Renal cortex interstitium (tissue), 11 donors: ENCODE measurements at regions not wholly inside any gene's neighbourhood (a gene's known extent, or its start where the extent isn't known, plus 50 kb on each side); places are given as distances from the start of the nearest gene placed in this dataset.
"Not testable (repeated sequence)": the region's sequence is repeated elsewhere in the genome, so short reads cannot be mapped to it uniquely, and the experiment has no call there.

Source experiments
- DNase-seq, 11 donors: peaks; one replicate each; pipeline ENCODE4 v3.0.0-alpha.2; 2013; ENCODE audit warnings: low read depth in 9 of 11, low spot score in 4 of 11; ENCODE audit errors: extremely low read depth in 1 of 11

- DNase-seq, result no peak
Measured at GRCh38 chr14:82878951-82879350, 1345.3 kb upstream of the SEL1L start.

DNA sequence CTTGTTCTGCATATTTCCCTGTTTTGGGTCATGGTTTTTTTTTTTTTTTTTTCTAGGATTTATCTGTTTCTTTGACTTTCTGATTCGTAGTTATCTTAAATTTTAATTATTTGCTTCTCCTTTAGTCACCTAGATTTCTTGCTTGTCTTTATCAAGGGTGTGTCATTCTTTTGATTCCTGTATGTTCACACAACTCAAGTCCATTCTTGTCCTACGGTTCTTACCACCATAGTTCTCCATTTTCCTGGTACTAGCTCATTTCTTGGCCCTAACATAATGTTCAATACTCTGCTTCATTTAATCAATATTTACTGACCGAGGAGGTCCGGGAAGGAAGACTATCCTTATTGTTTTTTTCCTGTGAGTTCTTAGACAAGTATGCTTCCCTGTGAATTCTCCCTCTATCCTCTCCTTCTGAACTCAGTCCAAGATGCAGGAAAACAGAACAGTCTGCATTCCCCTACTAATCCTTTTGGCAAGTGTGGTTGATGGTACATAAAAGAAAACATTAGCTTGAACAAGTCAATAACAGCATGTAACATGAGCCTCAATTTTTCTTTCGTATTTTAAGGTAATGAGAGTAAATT is 1346.4 kb upstream of the SEL1L start:
- no peak for DNase-seq

GRCh38 chr14:82886670-82887069 is 1353.0 kb upstream of the SEL1L start:
- no peak for DNase-seq

GRCh38 chr14:82889701-82890100 is 1356.0 kb upstream of the SEL1L start:
- no peak for DNase-seq

DNA sequence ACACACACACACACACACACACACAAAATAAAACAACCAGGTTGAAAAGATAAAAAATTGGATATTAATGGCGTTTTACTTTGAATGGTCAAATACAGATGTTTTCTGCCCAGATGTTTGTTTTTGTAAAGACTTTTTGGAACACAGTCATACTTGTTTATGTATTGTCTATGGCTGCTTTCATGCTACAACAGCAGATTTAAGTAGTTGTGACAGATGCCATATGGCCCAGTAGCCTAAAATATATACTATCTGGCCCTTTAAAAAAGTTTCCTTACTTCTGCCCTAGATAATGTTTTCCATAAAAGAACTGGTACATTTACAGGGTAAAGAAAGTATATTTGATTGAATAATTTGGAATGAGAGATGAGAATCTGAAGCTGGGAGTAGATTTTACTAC is 1362.8 kb upstream of the SEL1L start:
- DNase-seq, result peak in 10 of 11 donors; percentile 3 to 36 (median 13)

DNA sequence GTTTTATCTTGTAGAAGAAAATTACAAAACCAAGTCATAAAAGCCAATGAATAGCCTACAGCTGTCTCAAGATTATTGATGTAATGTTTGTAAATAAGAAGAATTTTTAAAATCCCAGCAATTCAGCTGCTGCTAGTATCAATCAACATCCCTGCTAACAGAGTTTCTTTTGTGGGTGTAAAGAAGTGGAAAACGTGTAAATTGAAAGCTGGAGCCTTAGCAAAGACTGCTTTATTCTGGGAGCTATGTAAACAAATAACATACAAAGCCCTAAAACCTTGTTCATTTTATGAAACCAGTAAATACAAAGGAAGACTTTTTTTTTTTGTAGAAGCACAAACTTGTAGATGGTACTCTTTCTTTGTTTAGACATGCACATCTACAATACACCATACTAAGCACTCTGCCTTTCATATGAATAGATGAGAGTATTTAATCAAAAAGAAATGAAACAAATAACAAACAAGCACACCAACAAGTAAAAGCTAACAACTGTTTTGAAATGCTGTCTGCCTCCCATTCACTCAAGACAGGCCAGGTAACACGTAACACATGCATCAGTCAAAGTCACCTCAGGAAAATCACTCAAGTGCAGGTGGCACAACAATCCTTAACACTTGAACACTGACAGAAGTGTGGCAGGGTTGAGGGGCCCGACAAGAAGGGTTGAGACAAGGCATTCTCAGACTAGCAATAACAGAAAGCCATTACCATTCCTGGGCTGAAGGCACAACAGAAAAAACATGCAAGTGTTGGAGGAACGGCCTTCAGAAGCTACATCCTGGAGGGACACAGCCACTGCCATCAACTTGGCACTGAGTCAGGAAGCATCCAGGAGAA is 1364.0 kb upstream of the SEL1L start:
- DNase-seq, result no peak

DNA sequence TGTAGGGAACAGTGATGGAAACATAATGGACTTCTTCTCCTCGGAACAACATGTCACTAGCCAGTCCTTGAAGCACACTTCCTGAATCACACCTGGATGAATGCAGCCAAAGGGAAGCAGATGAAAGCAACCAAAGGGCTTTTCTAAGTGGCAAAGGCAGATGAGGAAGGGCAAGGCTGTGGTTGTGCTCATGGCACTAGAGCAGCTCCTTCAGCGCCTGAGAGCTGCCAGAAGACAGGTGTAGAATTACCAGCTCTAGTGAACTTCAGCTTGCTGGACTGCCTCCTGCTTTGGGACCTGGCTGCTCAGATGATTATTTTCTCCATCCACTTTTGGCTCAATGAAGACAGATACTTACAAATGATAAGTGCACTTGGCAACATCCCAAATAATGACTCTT is 1372.1 kb upstream of the SEL1L start:
- no peak for DNase-seq

GRCh38 chr14:82911930-82912329 is 1378.3 kb upstream of the SEL1L start:
- DNase-seq, result no peak

GRCh38 chr14:82913396-82913795 is 1379.7 kb upstream of the SEL1L start:
- DNase-seq, result no peak

GRCh38 chr14:82915381-82915780 is 1381.7 kb upstream of the SEL1L start:
- DNase-seq, result no peak

DNA sequence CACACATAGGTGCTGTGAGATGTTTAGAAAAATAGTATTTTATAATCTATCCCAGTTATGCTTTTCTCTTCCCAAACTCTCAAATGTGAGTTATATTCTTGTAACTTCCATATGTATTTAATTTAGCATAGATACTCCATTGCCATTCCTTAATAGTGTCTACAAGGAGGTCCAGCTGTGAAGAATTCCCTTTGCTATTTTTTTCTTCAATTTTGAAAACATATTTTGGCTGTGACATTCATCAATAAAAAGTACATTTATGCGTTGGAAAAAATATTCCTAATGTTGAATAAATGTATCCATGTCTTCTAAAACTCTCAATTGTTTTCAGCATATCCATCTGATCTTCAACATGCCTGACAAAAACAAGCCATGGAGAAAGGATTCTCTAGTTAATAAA is 1402.0 kb upstream of the SEL1L start:
- no peak for DNase-seq

GRCh38 chr14:82951171-82951570 is 1417.5 kb upstream of the SEL1L start:
- no peak for DNase-seq

GRCh38 chr14:82963756-82964155 is 1430.1 kb upstream of the SEL1L start:
- DNase-seq, result no peak

DNA sequence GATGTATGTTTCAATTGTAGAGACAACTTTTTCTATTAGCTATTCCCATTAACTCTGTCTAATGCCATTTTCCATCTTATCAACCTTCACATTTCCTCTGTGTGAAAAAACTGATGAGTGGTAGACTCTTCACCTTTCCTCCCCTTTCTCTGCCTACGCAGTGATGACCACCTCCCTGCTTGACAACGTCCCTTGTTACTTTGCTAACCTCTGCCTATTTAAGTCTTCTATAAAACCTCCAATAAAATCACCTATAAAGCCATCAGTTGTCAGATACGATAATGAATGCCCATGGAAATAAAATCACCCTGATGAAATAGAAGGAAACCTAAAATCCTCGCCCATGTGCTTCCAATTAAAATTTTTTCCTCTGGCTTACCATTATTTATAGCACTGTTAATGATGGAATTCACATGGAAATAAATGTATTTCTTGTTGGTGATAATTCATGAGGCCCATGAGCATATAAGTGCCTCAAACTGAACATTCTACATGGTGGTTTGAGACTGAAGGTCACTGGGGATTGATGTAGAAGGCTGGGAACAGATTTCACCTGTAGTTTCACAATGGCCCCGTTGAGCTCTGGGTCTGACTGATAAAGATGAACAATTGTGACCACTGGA is 1454.0 kb upstream of the SEL1L start:
- no peak for DNase-seq

GRCh38 chr14:82994547-82994946 is 1460.9 kb upstream of the SEL1L start:
- not testable (repeated sequence) for DNase-seq

- no peak for DNase-seq
Measured at GRCh38 chr14:82999802-83000201, 1466.1 kb upstream of the SEL1L start.

- DNase-seq, result no peak
Measured at GRCh38 chr14:83004456-83005006, 1470.9 kb upstream of the SEL1L start.

DNA sequence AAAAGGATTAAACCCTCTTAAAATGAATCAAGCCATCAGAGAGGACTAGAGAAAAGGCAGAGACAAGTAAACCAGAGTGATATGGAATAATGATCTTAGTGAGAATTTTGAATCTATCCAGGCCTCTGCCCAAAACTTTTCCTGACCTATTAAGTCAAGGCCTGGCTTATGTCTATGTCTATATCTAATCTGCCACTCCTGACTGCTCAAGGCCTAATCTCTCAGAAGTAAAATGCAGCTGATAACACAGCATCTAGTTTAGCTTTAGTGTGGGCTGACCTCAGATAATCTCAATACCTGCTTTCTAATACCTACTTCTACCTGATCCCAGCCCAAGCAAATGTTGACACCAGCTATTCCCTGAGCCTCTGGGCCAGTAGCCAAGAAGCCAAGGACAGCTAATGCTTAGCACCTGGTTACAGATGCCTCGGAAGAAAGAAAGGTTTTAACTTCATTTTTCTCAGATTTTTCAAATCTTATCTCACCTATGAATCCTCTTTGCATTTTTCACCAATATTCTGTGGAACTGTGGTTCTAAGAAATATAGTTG is 1472.5 kb upstream of the SEL1L start:
- DNase-seq, result no peak

- DNase-seq, result not testable (repeated sequence)
Measured at GRCh38 chr14:83007052-83007451, 1473.4 kb upstream of the SEL1L start.
